Skeletal muscle cell (primary cell): ENCODE measurements at regions not wholly inside any gene's neighbourhood (a gene's known extent, or its start where the extent isn't known, plus 50 kb on each side); places are given as distances from the start of the nearest gene placed in this dataset.
A peak's percentile ranks its signal among the peaks of the same experiment; 100 is the strongest.
"Not testable (repeated sequence)": the region's sequence is repeated elsewhere in the genome, so short reads cannot be mapped to it uniquely, and the experiment has no call there.

Source experiments
- DNase-seq: peaks from one replicate; pipeline ENCODE4 v3.0.0-alpha.2; 2010; ENCODE audit warnings: low read depth
- H3K4me3 ChIP-seq: 2 replicates; pipeline ENCODE4 v1.5.1; 2011; ENCODE audit warnings: low read depth, mild to moderate bottlenecking, control low read depth, low read length, moderate library complexity

DNA sequence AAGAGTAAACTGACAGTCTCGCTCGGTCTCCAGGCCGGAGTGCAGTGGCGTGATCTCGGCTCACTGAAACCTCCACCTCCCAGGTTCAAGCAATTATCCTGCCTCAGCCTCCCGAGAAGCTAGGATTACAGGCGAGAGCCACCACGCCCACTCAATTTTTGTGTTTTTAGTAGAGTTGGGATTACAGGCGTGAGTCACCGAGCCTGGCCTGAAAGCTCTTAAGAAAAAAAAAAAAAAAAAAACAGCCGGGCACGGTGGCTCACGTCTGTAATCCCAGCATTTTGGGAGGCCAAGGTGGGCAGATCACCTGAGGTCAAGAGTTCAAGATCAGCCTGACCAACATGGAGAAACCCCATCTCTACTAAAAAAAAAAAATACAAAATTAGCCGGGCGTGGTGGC is 55.3 kb upstream of the THOC2 start:
- not testable (repeated sequence) for H3K4me3 ChIP-seq, DNase-seq

DNA sequence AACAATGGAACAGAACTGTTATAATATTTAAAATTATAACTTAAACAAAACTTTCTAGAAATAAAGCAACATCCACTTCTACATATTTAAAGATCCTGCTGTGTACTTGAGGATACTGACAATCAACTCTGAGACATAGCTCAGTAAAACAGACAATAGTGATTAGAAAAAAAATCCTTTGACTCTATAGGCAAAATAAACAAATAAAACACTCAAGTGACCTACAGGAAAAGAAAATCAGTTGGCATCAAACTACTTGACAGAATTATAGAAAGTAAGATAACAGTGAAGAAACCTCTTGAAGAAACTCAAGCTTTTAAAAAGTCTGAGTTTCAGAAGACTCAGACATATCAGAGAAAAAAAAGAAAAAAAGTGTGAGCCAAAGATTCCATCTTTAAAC is 55.9 kb upstream of the THOC2 start:
- no peak for DNase-seq

DNA sequence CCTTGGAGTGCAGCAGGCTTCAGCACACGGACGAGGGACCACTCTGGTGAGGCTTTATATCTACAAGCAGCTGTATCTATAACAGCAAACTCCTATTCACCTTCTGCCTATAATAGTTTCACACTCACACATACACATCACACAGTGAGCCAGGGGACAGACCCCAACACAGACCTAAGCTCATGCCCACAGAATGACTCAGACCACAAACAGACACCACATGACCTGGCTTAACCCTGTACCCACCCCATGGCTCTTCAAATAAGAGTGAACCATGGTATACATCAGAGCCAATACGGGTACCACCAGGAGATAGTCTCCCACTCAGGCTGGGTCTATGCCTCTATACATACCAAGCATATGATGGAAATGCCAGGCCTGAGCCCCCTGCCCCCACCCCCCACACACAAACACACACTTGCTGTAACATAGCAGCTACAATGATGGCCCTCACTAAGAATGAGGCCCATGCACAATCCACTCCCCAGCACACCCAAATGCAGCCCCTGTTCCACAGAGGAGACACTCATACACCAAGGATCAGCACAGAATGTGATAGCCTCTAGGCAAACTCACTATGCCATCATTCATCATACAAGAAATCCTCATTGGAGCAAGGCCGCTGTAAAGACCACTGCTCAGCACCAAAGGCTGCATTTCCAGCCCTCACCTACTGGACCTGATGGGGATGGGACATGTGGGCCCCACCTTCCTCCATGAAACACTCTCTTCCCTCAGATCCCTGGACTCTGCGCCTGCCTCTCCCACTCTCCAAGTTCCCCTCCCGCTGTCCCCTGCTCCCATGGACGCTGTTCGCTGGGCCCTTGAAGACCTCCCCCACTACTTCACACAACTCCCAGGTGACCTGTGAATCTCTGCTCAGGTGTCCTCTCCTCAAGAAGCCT is 62.1 kb upstream of the XIAP start:
- no peak overlapping the region for H3K4me3 ChIP-seq
- DNase-seq = no peak

More for the DNA sequence above, 55.9 kb upstream of the THOC2 start:
- no peak overlapping the region for H3K4me3 ChIP-seq

DNA sequence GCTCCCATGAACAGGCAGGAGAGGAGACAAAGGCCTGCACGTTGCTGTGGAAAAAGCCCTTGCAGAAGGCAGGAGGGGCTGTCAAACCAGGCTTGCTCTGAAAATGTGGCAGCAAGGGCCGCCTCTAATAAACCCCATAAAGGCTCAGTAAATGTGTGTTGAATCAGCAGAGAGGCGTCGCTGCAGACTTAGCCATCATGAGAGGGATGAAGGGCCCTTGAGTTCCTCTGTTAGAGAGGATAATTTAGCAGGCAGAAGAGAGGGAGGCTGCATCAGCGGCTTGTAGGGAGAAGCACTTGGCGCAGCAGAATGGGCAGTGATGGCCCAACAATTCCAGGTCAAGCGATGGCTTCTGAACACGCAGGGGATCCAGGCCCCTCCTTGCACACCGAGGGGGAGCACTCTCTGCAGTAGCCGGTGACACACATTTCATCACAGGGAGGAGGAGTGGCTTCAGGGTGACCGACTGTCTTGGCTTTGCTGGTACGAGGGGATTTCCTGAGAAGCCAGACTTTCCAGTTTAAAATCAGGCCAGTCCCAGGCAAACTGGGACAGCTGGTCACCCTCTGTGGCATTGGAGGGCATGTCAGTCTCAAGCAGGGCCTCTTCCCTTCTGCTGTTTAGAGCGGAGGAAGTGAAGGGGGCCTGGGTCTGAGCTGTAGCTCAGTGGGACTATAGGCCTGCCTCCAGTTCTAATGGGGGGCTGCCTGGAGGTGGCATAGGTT is 61.0 kb upstream of the XIAP start:
- not testable (repeated sequence) for DNase-seq, H3K4me3 ChIP-seq

DNA sequence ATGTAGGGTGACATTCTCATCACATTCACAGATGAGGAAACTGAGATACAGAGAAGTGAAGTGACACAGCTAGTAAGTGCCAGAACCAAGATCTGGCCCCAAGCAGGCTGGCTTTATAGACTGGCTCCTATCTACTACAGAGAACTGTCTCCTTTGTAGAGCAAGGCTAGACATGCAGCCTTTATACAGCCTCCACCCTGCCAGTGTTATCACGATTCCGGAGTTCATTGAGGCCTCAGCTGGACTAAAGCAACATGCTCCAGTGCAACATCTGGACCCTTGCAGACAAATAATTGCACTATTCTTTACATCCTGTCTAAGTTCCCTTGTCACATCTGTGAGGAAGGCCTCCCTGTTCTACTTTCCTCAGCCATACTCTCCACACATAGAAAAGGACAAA is 58.0 kb upstream of the XIAP start:
- no peak for DNase-seq
- no peak overlapping the region for H3K4me3 ChIP-seq

DNA sequence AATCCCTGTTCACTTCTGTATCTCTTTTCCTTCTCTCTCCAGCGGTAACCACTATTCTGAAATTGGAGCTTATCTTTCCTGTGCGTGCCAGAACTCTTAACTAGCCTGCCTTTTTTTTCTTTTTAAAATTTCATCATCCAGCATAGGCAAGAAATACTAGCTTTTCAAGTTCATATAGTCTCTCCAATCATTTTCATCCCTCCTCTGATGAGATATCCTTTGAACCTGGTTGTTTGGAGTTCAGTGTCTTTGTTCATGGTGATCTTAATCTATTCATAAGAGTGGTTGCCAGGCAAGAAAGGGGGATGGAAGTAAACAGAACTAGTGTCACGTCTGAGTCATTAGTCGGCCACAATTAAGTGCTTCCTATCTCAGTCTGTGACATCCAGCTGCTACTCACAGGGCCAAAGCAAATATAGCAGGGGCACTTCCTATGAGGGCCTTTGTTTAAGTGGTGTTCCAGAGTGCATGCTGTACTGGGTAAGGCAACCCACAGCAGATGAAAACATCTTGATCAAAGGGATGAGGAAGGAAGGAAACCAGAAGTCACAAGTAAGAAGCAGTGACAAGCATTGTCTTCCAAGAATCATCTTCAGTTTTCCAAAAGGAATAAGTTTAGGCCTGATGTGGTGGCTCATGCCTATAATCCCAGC is 56.4 kb upstream of the XIAP start:
- no peak overlapping the region for H3K4me3 ChIP-seq
- peak; percentile 36 for DNase-seq

DNA sequence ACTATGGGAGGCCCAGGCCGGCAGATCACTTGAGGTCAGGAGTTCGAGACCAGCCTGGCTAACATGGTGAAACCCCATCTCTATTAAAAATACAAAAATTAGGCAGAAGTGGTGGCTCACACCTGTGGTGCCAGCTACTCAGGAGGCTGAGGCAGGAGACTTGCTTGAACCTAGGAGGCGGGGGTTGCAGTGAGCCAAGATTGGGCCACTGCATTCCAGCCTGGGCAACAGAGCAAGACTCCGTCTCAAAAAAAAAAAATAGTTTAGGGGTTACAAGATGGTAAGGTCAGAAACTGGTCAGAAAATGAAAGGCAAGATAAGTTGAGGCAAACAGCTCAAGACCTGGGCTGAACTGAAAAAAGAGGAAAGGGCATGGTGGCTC is 55.9 kb upstream of the XIAP start:
- not testable (repeated sequence) for H3K4me3 ChIP-seq, DNase-seq

DNA sequence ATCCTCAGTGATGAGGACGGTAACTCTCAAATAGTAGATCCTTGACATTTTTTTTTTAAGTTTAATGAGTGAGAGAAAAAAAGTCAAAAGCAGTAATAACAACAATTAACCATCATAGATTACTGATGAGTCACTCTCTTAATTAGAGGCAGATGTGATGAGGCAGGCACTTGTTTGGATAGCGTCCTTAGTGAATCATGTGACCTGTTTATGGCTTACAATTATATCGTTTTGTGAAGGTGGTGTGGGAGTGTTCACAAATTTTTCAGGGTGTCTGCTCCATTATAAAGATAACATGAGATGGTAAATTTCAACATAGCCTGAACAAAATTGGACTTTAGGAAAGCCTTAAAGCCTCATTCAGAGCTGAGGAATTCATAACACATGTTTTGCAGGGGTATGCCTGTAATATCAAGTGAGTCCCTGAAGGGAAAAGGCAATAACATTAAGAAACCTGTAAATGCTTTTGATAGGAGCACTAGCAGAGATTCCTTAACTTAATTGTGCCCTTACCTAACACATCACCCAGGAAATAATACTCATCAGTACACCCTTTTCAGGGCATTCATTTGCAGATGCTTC is 51.9 kb upstream of the XIAP start:
- no peak overlapping the region for H3K4me3 ChIP-seq
- no peak for DNase-seq

DNA sequence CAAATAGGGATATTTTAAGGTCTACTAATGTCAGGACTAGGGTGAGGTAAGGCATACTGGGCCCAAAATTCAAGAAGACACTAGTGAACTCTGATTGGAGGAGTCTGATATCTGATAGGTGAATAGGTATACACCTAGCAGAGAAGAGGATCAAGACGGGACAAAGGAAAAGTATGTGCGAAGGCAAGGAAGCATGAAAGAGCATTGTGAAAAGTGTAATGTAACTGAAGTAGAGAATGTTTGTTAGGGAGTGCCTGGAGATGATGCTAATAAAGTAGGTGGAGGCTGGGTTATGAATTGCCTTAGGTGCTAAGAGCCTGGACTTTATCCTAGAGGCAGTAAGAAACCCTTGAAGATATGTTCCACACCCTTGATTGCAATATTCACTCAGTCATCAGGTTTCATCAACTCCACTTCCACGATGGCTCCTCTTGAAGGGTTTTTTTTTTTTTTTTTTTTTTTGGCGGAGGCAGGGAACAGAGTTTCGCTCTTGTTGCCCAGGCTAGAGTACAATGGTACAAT is 49.9 kb upstream of the XIAP start:
- DNase-seq = no peak
- H3K4me3 ChIP-seq = no peak overlapping the region
